HG03442 (cell line): ENCODE measurements at regions not wholly inside any gene's neighbourhood (a gene's known extent, or its start where the extent isn't known, plus 50 kb on each side); places are given as distances from the start of the nearest gene placed in this dataset.
"Not testable (repeated sequence)": the region's sequence is repeated elsewhere in the genome, so short reads cannot be mapped to it uniquely, and the experiment has no call there.

ENCODE experiments used
- ATAC-seq: cut with Tn5 transposase; IDR thresholded peaks from one replicate; pipeline ENCODE4 v1.9.1; 2021; ENCODE audit warnings: mild to moderate bottlenecking, moderate library complexity; ENCODE audit not compliant: unreplicated experiment

GRCh38 chr18:60020107-60020925 is 120.5 kb downstream of the PMAIP1 start:
- no peak for ATAC-seq

GRCh38 chr18:60019463-60019840 is 119.7 kb downstream of the PMAIP1 start:
- ATAC-seq: no peak

- no peak for ATAC-seq
These were observed 119.0 kb downstream of the PMAIP1 start for GRCh38 chr18:60018618-60019462.

- not testable (repeated sequence) for ATAC-seq
These were observed 118.3 kb downstream of the PMAIP1 start for GRCh38 chr18:60018134-60018533.

GRCh38 chr18:60017371-60017770 is 117.6 kb downstream of the PMAIP1 start:
- ATAC-seq: no peak

- not testable (repeated sequence) for ATAC-seq
These were observed 116.0 kb downstream of the PMAIP1 start for GRCh38 chr18:60015826-60016225.

GRCh38 chr18:60013148-60013547 is 113.4 kb downstream of the PMAIP1 start:
- not testable (repeated sequence) for ATAC-seq

- no peak for ATAC-seq
These were observed 111.2 kb downstream of the PMAIP1 start for GRCh38 chr18:60010984-60011383.

- ATAC-seq: no peak
These were observed 110.7 kb downstream of the PMAIP1 start for GRCh38 chr18:60010513-60010912.

GRCh38 chr18:60007661-60008060 is 107.9 kb downstream of the PMAIP1 start:
- ATAC-seq: no peak

- no peak for ATAC-seq
These were observed 103.9 kb downstream of the PMAIP1 start for GRCh38 chr18:60003610-60004185.

GRCh38 chr18:59996370-59996966 is 96.7 kb downstream of the PMAIP1 start:
- ATAC-seq: no peak

- ATAC-seq: peak; percentile 80
These were observed 94.6 kb downstream of the PMAIP1 start for GRCh38 chr18:59994357-59994756.

- no peak for ATAC-seq
These were observed 93.8 kb downstream of the PMAIP1 start for GRCh38 chr18:59993560-59993959.

- no peak for ATAC-seq
These were observed 90.5 kb downstream of the PMAIP1 start for GRCh38 chr18:59990121-59990823.

GRCh38 chr18:59988098-59988706 is 88.4 kb downstream of the PMAIP1 start:
- peak; percentile 62 for ATAC-seq

- ATAC-seq: no peak
These were observed 87.3 kb downstream of the PMAIP1 start for GRCh38 chr18:59987102-59987501.

GRCh38 chr18:59986139-59986538 is 86.3 kb downstream of the PMAIP1 start:
- no peak for ATAC-seq

- no peak for ATAC-seq
These were observed 85.5 kb downstream of the PMAIP1 start for GRCh38 chr18:59985289-59985688.

- ATAC-seq: no peak
These were observed 83.7 kb downstream of the PMAIP1 start for GRCh38 chr18:59983506-59983905.
